PC-3 (cell line): ENCODE measurements at regions not wholly inside any gene's neighbourhood (a gene's known extent, or its start where the extent isn't known, plus 50 kb on each side); places are given as distances from the start of the nearest gene placed in this dataset.

ENCODE experiments used
- EZH2 ChIP-seq: fragments of 300-600 bp; sonication (generic); IDR thresholded peaks from one replicate; pipeline ENCODE4 v1.6.1; 2017; ENCODE audit warnings: antibody characterized with exemption, mild to moderate bottlenecking, low read length; ENCODE audit not compliant: unreplicated experiment
- TF ChIP-seq, protein P1 (sequence below): fragments of 300-600 bp; sonication (generic); conservative IDR thresholded peaks from 2 replicates; pipeline ENCODE4 v1.5.1; 2017; ENCODE audit warnings: antibody characterized with exemption, low read depth, mild to moderate bottlenecking, low read length

DNA sequence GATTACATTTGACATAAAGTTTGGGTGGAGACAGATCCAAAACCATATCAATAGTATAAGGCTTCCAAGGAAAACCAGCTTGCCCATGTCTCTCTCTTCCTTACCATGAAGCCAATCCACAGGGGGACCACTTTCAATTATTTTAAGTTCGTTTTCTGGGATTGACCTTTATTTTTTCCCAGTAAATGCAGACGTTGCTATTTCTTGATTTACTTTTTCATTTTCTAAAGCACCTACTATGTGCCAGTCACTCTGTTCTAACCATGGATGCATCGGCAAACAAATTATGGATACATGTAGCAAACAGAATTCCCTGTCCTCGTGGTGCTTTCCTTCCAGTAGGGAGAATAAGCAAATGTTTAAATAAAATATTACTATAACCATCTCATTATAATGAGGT is 65.8 kb upstream of the KCNA1 start:
- TF ChIP-seq, protein P1, sequence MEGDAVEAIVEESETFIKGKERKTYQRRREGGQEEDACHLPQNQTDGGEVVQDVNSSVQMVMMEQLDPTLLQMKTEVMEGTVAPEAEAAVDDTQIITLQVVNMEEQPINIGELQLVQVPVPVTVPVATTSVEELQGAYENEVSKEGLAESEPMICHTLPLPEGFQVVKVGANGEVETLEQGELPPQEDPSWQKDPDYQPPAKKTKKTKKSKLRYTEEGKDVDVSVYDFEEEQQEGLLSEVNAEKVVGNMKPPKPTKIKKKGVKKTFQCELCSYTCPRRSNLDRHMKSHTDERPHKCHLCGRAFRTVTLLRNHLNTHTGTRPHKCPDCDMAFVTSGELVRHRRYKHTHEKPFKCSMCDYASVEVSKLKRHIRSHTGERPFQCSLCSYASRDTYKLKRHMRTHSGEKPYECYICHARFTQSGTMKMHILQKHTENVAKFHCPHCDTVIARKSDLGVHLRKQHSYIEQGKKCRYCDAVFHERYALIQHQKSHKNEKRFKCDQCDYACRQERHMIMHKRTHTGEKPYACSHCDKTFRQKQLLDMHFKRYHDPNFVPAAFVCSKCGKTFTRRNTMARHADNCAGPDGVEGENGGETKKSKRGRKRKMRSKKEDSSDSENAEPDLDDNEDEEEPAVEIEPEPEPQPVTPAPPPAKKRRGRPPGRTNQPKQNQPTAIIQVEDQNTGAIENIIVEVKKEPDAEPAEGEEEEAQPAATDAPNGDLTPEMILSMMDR = no peak
- no peak for TF ChIP-seq EZH2
